HEK293 (cell line): ENCODE measurements at regions not wholly inside any gene's neighbourhood (a gene's known extent, or its start where the extent isn't known, plus 50 kb on each side); places are given as distances from the start of the nearest gene placed in this dataset.

Source experiments
- CTCF ChIA-PET: fragments of 350-600 bp; formaldehyde crosslinking; extraction: SDS; loops from one replicate; lab custom pipeline; 2021; ENCODE audit warnings: antibody characterized with exemption; lab: Yijun Ruan, JAX
- POLR2A ChIA-PET: fragments of 300-600 bp; formaldehyde crosslinking; extraction: SDS; loops from one replicate; lab custom pipeline; 2020; ENCODE audit warnings: antibody characterized with exemption, inconsistent platforms; lab: Yijun Ruan, JAX
- H3K27ac ChIP-seq: fragments of 200-500 bp; sonication (Bioruptor generic); 2 replicates; pipeline ENCODE4 v1.5.1; 2014; ENCODE audit warnings: low read depth, low read length, control low read depth, inconsistent platforms; ENCODE audit errors: extremely low read depth
- H3K36me3 ChIP-seq, 2 experiments: fragments of 200-500 bp in 1 of 2; sonication (Bioruptor generic) in 1 of 2; 1 replicate in 1 of 2; 2 replicates in 1 of 2; pipeline ENCODE4 v1.5.1; 2014 to 2017; ENCODE audit warnings: inconsistent platforms in 2 of 2, low read length in 2 of 2; ENCODE audit not compliant: control insufficient read depth in 2 of 2, insufficient read depth in 1 of 2
- H3K4me1 ChIP-seq: fragments of 200-500 bp; sonication (Bioruptor generic); 2 replicates; pipeline ENCODE4 v1.5.1; 2014; ENCODE audit warnings: mild to moderate bottlenecking, low read length, inconsistent platforms; ENCODE audit not compliant: control insufficient read depth, insufficient read depth
- H3K4me3 ChIP-seq: 2 replicates; pipeline ENCODE4 v1.5.1; 2011; ENCODE audit warnings: low read depth, mild to moderate bottlenecking, control low read depth, low read length, moderate library complexity
- H3K9me3 ChIP-seq: fragments of 200-500 bp; sonication (Bioruptor generic); 2 replicates; pipeline ENCODE4 v1.5.1; 2014; ENCODE audit warnings: low read depth, low read length, inconsistent platforms; ENCODE audit not compliant: control insufficient read depth, insufficient read depth
- FEZF1 ChIP-seq: fragments of 450-650 bp; formaldehyde crosslinking; IDR thresholded peaks from 2 replicates; pipeline ENCODE4 v1.5.1; 2016; ENCODE audit warnings: missing biosample characterization, missing genetic modification characterization
- PRDM10 ChIP-seq: fragments of 450-650 bp; formaldehyde crosslinking; IDR thresholded peaks from 2 replicates; pipeline ENCODE4 v1.5.1; 2016; ENCODE audit warnings: missing biosample characterization, missing genetic modification characterization
- RBAK ChIP-seq: fragments of 450-650 bp; formaldehyde crosslinking; IDR thresholded peaks from 2 replicates; pipeline ENCODE4 v1.5.1; 2016; ENCODE audit warnings: missing biosample characterization, missing genetic modification characterization
- REST ChIP-seq: fragments of 450-650 bp; formaldehyde crosslinking; IDR thresholded peaks from 2 replicates; pipeline ENCODE4 v1.5.1; 2016; ENCODE audit warnings: missing biosample characterization, missing genetic modification characterization
- WT1 ChIP-seq: fragments of 450-650 bp; formaldehyde crosslinking; IDR thresholded peaks from 2 replicates; pipeline ENCODE4 v1.5.1; 2016; ENCODE audit warnings: missing biosample characterization, missing genetic modification characterization
- ZBTB10 ChIP-seq: fragments of 450-650 bp; formaldehyde crosslinking; IDR thresholded peaks from 2 replicates; pipeline ENCODE4 v1.5.1; 2016; ENCODE audit warnings: missing biosample characterization, missing genetic modification characterization
- ZFP41 ChIP-seq: fragments of 450-650 bp; formaldehyde crosslinking; IDR thresholded peaks from 2 replicates; pipeline ENCODE4 v1.5.1; 2016; ENCODE audit warnings: missing biosample characterization, missing genetic modification characterization, borderline replicate concordance
- ZIC2 ChIP-seq: fragments of 450-650 bp; formaldehyde crosslinking; IDR thresholded peaks from 2 replicates; pipeline ENCODE4 v1.5.1; 2016; ENCODE audit warnings: missing biosample characterization, missing genetic modification characterization
- ZNF133 ChIP-seq: fragments of 450-650 bp; formaldehyde crosslinking; IDR thresholded peaks from 2 replicates; pipeline ENCODE4 v1.5.1; 2016; ENCODE audit warnings: missing biosample characterization, missing genetic modification characterization
- ZNF223 ChIP-seq: fragments of 450-650 bp; formaldehyde crosslinking; IDR thresholded peaks from 2 replicates; pipeline ENCODE4 v1.5.1; 2016; ENCODE audit warnings: missing biosample characterization, missing genetic modification characterization
- ZNF292 ChIP-seq: fragments of 450-650 bp; formaldehyde crosslinking; IDR thresholded peaks from 2 replicates; pipeline ENCODE4 v1.5.1; 2016; ENCODE audit warnings: low read depth, missing biosample characterization, missing genetic modification characterization, borderline replicate concordance
- ZNF341 ChIP-seq: fragments of 450-650 bp; formaldehyde crosslinking; IDR thresholded peaks from 2 replicates; pipeline ENCODE4; 2016; ENCODE audit warnings: low read depth, missing biosample characterization, missing genetic modification characterization
- ZNF391 ChIP-seq: fragments of 450-650 bp; formaldehyde crosslinking; IDR thresholded peaks from 2 replicates; pipeline ENCODE4 v1.5.1; 2016; ENCODE audit warnings: low read depth, missing biosample characterization, missing genetic modification characterization, borderline replicate concordance
- ZNF530 ChIP-seq: fragments of 450-650 bp; formaldehyde crosslinking; IDR thresholded peaks from 2 replicates; pipeline ENCODE4 v1.5.1; 2016; ENCODE audit warnings: low read depth, missing biosample characterization, missing genetic modification characterization
- ZNF558 ChIP-seq: fragments of 450-650 bp; formaldehyde crosslinking; IDR thresholded peaks from 2 replicates; pipeline ENCODE4 v1.5.1; 2016; ENCODE audit warnings: missing biosample characterization, missing genetic modification characterization
- ZNF626 ChIP-seq: fragments of 450-650 bp; sonication (Bioruptor Pico); formaldehyde crosslinking; IDR thresholded peaks from 2 replicates; pipeline ENCODE4 v1.5.1; 2018; ENCODE audit warnings: missing biosample characterization, missing genetic modification characterization, inconsistent platforms
- ZNF768 ChIP-seq: fragments of 450-650 bp; formaldehyde crosslinking; IDR thresholded peaks from 2 replicates; pipeline ENCODE4 v1.5.1; 2018; ENCODE audit warnings: missing biosample characterization, mild to moderate bottlenecking, missing genetic modification characterization
- ZNF777 ChIP-seq: fragments of 450-650 bp; formaldehyde crosslinking; IDR thresholded peaks from 2 replicates; pipeline ENCODE4 v1.5.1; 2017; ENCODE audit warnings: missing biosample characterization, missing genetic modification characterization, borderline replicate concordance
- TF ChIP-seq, protein P1 (sequence below): fragments of 450-650 bp; formaldehyde crosslinking; IDR thresholded peaks from 2 replicates; pipeline ENCODE4 v1.5.1; 2016; ENCODE audit warnings: missing biosample characterization, missing genetic modification characterization, borderline replicate concordance

- no peak for TF ChIP-seq ZNF391
- no peak for TF ChIP-seq REST (tag by site-specific recombination)
- no peak for TF ChIP-seq ZNF626 (tag by site-specific recombination)
- no peak for TF ChIP-seq ZNF768
- no peak for TF ChIP-seq ZNF341 (tag by site-specific recombination)
- no peak for TF ChIP-seq ZIC2 (tag by site-specific recombination)
- TF ChIP-seq PRDM10 (tag by site-specific recombination): no peak
- no peak for TF ChIP-seq RBAK (tag by site-specific recombination)
- TF ChIP-seq ZFP41 (tag by site-specific recombination): no peak
- no peak for TF ChIP-seq WT1 (tag by site-specific recombination)
- POLR2A ChIA-PET: no interaction called here
- Histone ChIP-seq H3K4me1 (no peaks in the 10 kb centered on the region), H3K9me3 (no peaks in the 10 kb centered on the region), H3K27ac (no peak overlapping the region), H3K4me3 (no peak overlapping the region), H3K36me3 (no peaks in the 10 kb centered on the region)
- CTCF ChIA-PET: interaction anchor here (0.6 to 0.7 kb wide), 3 partner anchors 40 to 563 kb away, joined by 3 to 4 read pairs (median 3); no protein-coding TSS in a partner anchor
These were observed 1185.2 kb upstream of the PIK3C3 start for GRCh38 chr18:40769786-40770185.

- Histone ChIP-seq H3K27ac (no peak overlapping the region), H3K36me3 (no peaks in the 10 kb centered on the region), H3K4me1 (no peaks in the 10 kb centered on the region), H3K4me3 (no peak overlapping the region), H3K9me3 (no peaks in the 10 kb centered on the region)
- no peak for TF ChIP-seq ZNF558
- TF ChIP-seq ZNF777 (tag by site-specific recombination): no peak
- POLR2A ChIA-PET: no interaction called here
- CTCF ChIA-PET: no interaction called here
These were observed 1194.8 kb upstream of the PIK3C3 start for GRCh38 chr18:40760251-40760650.

GRCh38 chr18:40754477-40754876, 1200.6 kb upstream of the PIK3C3 start:
- H3K36me3 ChIP-seq: no peaks in the 10 kb centered on the region
- POLR2A ChIA-PET: no interaction called here
- no peaks in the 10 kb centered on the region for H3K9me3 ChIP-seq
- no peaks in the 10 kb centered on the region for H3K4me1 ChIP-seq
- no peak overlapping the region for H3K4me3 ChIP-seq
- CTCF ChIA-PET: interaction anchor here (0.6 kb wide), 1 partner anchor 95 kb away, joined by 3 read pairs; no protein-coding TSS in a partner anchor
- H3K27ac ChIP-seq: no peak overlapping the region
- TF ChIP-seq ZNF292 (tag by site-specific recombination): no peak
- TF ChIP-seq, protein P1, sequence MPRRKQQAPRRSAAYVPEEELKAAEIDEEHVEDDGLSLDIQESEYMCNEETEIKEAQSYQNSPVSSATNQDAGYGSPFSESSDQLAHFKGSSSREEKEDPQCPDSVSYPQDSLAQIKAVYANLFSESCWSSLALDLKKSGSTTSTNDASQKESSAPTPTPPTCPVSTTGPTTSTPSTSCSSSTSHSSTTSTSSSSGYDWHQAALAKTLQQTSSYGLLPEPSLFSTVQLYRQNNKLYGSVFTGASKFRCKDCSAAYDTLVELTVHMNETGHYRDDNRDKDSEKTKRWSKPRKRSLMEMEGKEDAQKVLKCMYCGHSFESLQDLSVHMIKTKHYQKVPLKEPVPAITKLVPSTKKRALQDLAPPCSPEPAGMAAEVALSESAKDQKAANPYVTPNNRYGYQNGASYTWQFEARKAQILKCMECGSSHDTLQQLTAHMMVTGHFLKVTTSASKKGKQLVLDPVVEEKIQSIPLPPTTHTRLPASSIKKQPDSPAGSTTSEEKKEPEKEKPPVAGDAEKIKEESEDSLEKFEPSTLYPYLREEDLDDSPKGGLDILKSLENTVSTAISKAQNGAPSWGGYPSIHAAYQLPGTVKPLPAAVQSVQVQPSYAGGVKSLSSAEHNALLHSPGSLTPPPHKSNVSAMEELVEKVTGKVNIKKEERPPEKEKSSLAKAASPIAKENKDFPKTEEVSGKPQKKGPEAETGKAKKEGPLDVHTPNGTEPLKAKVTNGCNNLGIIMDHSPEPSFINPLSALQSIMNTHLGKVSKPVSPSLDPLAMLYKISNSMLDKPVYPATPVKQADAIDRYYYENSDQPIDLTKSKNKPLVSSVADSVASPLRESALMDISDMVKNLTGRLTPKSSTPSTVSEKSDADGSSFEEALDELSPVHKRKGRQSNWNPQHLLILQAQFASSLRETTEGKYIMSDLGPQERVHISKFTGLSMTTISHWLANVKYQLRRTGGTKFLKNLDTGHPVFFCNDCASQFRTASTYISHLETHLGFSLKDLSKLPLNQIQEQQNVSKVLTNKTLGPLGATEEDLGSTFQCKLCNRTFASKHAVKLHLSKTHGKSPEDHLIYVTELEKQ: no peak
- no peak for TF ChIP-seq FEZF1 (tag by site-specific recombination)
- TF ChIP-seq ZNF133 (tag by site-specific recombination): no peak
- TF ChIP-seq ZNF223 (tag by site-specific recombination): no peak
- no peak for TF ChIP-seq ZBTB10
- TF ChIP-seq ZNF530 (tag by site-specific recombination): no peak
